Eye (tissue), 1 donor: ENCODE measurements at regions not wholly inside any gene's neighbourhood (a gene's known extent, or its start where the extent isn't known, plus 50 kb on each side); places are given as distances from the start of the nearest gene placed in this dataset.
"Not testable (repeated sequence)": the region's sequence is repeated elsewhere in the genome, so short reads cannot be mapped to it uniquely, and the experiment has no call there.

Experiments
- DNase-seq: peaks from one replicate; pipeline ENCODE4 v3.0.0-alpha.2; 2015

GRCh38 chr11:86145439-86146156, 76.7 kb upstream of the PICALM start:
- DNase-seq = no peak

GRCh38 chr11:86144846-86145245, 76.0 kb upstream of the PICALM start:
- no peak for DNase-seq

GRCh38 chr11:86144087-86144486, 75.2 kb upstream of the PICALM start:
- DNase-seq = not testable (repeated sequence)

- DNase-seq = no peak
Measured at GRCh38 chr11:86143087-86144030, 74.5 kb upstream of the PICALM start.

GRCh38 chr11:86142170-86142569, 73.3 kb upstream of the PICALM start:
- no peak for DNase-seq

GRCh38 chr11:86141727-86142126, 72.8 kb upstream of the PICALM start:
- DNase-seq = no peak

GRCh38 chr11:86140334-86140990, 71.6 kb upstream of the PICALM start:
- DNase-seq = no peak

- no peak for DNase-seq
Measured at GRCh38 chr11:86138958-86139357, 70.1 kb upstream of the PICALM start.

- no peak for DNase-seq
Measured at GRCh38 chr11:86136538-86136937, 67.7 kb upstream of the PICALM start.

- DNase-seq = no peak
Measured at GRCh38 chr11:86135319-86135714, 66.4 kb upstream of the PICALM start.

- no peak for DNase-seq
Measured at GRCh38 chr11:86134580-86135318, 65.9 kb upstream of the PICALM start.

- DNase-seq = no peak
Measured at GRCh38 chr11:86132667-86133249, 63.9 kb upstream of the PICALM start.

- DNase-seq = no peak
Measured at GRCh38 chr11:86129740-86130540, 61.1 kb upstream of the PICALM start.

GRCh38 chr11:86128914-86129313, 60.0 kb upstream of the PICALM start:
- no peak for DNase-seq

- no peak for DNase-seq
Measured at GRCh38 chr11:86126862-86127261, 58.0 kb upstream of the PICALM start.

- no peak for DNase-seq
Measured at GRCh38 chr11:86124251-86125233, 55.7 kb upstream of the PICALM start.

GRCh38 chr11:86122773-86123172, 53.9 kb upstream of the PICALM start:
- DNase-seq = no peak

- no peak for DNase-seq
Measured at GRCh38 chr11:86120807-86121206, 51.9 kb upstream of the PICALM start.

GRCh38 chr11:86119906-86120305, 51.0 kb upstream of the PICALM start:
- DNase-seq = no peak

- DNase-seq = no peak
Measured at GRCh38 chr11:86119077-86119476, 50.2 kb upstream of the PICALM start.
